ENCODE measurements at regions not wholly inside any gene's neighbourhood (a gene's known extent, or its start where the extent isn't known, plus 50 kb on each side); places are given as distances from the start of the nearest gene placed in this dataset.

- no peaks in the 10 kb centered on the region for H3K36me3 Mint-ChIP-seq
- H3K27ac Mint-ChIP-seq = no peak overlapping the region
- TF ChIP-seq, protein P1, sequence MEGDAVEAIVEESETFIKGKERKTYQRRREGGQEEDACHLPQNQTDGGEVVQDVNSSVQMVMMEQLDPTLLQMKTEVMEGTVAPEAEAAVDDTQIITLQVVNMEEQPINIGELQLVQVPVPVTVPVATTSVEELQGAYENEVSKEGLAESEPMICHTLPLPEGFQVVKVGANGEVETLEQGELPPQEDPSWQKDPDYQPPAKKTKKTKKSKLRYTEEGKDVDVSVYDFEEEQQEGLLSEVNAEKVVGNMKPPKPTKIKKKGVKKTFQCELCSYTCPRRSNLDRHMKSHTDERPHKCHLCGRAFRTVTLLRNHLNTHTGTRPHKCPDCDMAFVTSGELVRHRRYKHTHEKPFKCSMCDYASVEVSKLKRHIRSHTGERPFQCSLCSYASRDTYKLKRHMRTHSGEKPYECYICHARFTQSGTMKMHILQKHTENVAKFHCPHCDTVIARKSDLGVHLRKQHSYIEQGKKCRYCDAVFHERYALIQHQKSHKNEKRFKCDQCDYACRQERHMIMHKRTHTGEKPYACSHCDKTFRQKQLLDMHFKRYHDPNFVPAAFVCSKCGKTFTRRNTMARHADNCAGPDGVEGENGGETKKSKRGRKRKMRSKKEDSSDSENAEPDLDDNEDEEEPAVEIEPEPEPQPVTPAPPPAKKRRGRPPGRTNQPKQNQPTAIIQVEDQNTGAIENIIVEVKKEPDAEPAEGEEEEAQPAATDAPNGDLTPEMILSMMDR (conservative IDR thresholded peaks at IDR 0.05) = no peak
- no peaks in the 10 kb centered on the region for H3K4me1 Mint-ChIP-seq (ENCODE audit: unreplicated experiment)
- DNase-seq (ENCODE audit: extremely low spot score, unreplicated experiment) = no peak
- H3K9me3 Mint-ChIP-seq = no peaks in the 10 kb centered on the region
- H3K4me3 Mint-ChIP-seq = no peak overlapping the region
- H3K27me3 Mint-ChIP-seq = no peaks in the 10 kb centered on the region
Measured at GRCh38 chr12:90343966-90344365, 611.0 kb downstream of the CCER1 start.

GRCh38 chr12:90342081-90342480, 612.9 kb downstream of the CCER1 start:
- Mint-ChIP-seq H3K9me3 (no peaks in the 10 kb centered on the region), H3K27ac (no peak overlapping the region), H3K4me1 (ENCODE audit: unreplicated experiment) (no peaks in the 10 kb centered on the region), H3K36me3 (no peaks in the 10 kb centered on the region), H3K4me3 (no peak overlapping the region), H3K27me3 (no peaks in the 10 kb centered on the region)
- DNase-seq (ENCODE audit: extremely low spot score, unreplicated experiment) = no peak
- TF ChIP-seq, protein P1 (conservative IDR thresholded peaks at IDR 0.05) = no peak

GRCh38 chr12:90339837-90340236, 615.1 kb downstream of the CCER1 start:
- no peaks in the 10 kb centered on the region for H3K4me1 Mint-ChIP-seq (ENCODE audit: unreplicated experiment)
- no peaks in the 10 kb centered on the region for H3K9me3 Mint-ChIP-seq
- no peak for DNase-seq (ENCODE audit: extremely low spot score, unreplicated experiment)
- no peak overlapping the region for H3K27ac Mint-ChIP-seq
- no peaks in the 10 kb centered on the region for H3K27me3 Mint-ChIP-seq
- TF ChIP-seq, protein P1 (conservative IDR thresholded peaks at IDR 0.05) = no peak
- no peaks in the 10 kb centered on the region for H3K36me3 Mint-ChIP-seq
- no peak overlapping the region for H3K4me3 Mint-ChIP-seq

DNA sequence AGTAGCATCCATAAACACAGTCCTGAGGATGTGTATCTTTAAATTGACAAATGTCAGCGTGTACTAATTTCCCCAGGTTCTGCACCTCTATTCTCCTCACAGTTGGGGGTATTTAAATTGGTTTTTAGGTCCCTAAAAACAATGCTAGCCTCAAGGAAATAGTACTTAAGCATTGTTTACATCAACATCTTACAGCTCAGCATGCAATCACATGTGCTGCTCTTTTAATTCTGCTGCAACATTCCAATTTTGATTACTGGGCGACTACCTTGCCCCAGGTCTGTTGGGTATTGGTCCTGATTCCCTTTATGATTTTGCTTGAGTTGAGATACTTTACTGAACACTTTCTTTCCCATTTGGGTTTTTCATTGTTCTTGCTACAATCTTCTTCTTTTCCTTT, 616.6 kb downstream of the CCER1 start:
- H3K4me1 Mint-ChIP-seq (ENCODE audit: unreplicated experiment) = no peaks in the 10 kb centered on the region
- no peaks in the 10 kb centered on the region for H3K36me3 Mint-ChIP-seq
- TF ChIP-seq, protein P1 (conservative IDR thresholded peaks at IDR 0.05) = no peak
- no peak for DNase-seq (ENCODE audit: extremely low spot score, unreplicated experiment)
- no peak overlapping the region for H3K27ac Mint-ChIP-seq
- H3K9me3 Mint-ChIP-seq = no peaks in the 10 kb centered on the region
- no peaks in the 10 kb centered on the region for H3K27me3 Mint-ChIP-seq
- H3K4me3 Mint-ChIP-seq = no peak overlapping the region

DNA sequence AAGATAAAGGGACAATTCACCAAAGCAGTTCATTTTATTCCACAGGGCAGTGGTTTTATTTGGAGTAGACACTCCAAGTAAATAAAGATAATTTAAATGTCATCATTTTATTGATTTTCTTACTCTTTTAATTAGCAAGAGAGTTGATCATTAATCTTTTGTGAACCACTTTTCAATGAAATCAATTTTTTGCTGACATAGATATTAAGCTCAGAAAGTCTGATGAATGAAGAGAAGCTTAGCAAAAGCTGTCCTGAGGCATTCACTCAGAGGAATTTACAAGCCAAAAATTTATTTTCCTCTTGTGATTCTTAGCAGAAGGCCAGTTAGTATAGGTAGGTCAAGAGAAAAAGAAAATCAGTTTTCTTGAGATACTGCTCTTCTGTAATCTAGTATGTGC, 618.0 kb downstream of the CCER1 start:
- Mint-ChIP-seq H3K36me3 (no peaks in the 10 kb centered on the region), H3K27ac (no peak overlapping the region), H3K4me3 (no peak overlapping the region), H3K4me1 (ENCODE audit: unreplicated experiment) (no peaks in the 10 kb centered on the region), H3K27me3 (no peaks in the 10 kb centered on the region), H3K9me3 (no peaks in the 10 kb centered on the region)
- no peak for DNase-seq (ENCODE audit: extremely low spot score, unreplicated experiment)
- TF ChIP-seq, protein P1 (conservative IDR thresholded peaks at IDR 0.05) = no peak

- H3K9me3 Mint-ChIP-seq = no peaks in the 10 kb centered on the region
- H3K27ac Mint-ChIP-seq = no peak overlapping the region
- no peaks in the 10 kb centered on the region for H3K4me1 Mint-ChIP-seq (ENCODE audit: unreplicated experiment)
- no peaks in the 10 kb centered on the region for H3K27me3 Mint-ChIP-seq
- no peaks in the 10 kb centered on the region for H3K36me3 Mint-ChIP-seq
- TF ChIP-seq, protein P1 (conservative IDR thresholded peaks at IDR 0.05) = no peak
- H3K4me3 Mint-ChIP-seq = no peak overlapping the region
- no peak for DNase-seq (ENCODE audit: extremely low spot score, unreplicated experiment)
Measured at GRCh38 chr12:90335566-90335965, 619.4 kb downstream of the CCER1 start.
